ENCODE measurements at regions not wholly inside any gene's neighbourhood (a gene's known extent, or its start where the extent isn't known, plus 50 kb on each side); places are given as distances from the start of the nearest gene placed in this dataset.

GRCh38 chr2:16191431-16192200 lies 251.3 kb downstream of the MYCN start:
- WGBS, 4 donors: 85 to 92% (median 89%) methylated on average over 10 of the region's 10 CpGs
- intact Hi-C loops (cut with DNase I): no loop called here
- Histone ChIP-seq H3K4me3 (no peak overlapping the region), H3K4me1 (replicated peaks in 1 of 2) (no peaks in the 10 kb centered on the region), H3K9me3 (replicated peaks in 1 of 3) (no peaks in the 10 kb centered on the region), H3K36me3 (replicated peaks in 1 of 2) (no peaks in the 10 kb centered on the region), H3K27ac (no peak overlapping the region), H3K27me3 (no peaks in the 10 kb centered on the region)
- TF ChIP-seq POLR2A (IDR thresholded peaks at IDR 0.05): no peak
- no peak for TF ChIP-seq CTCF (IDR thresholded peaks at IDR 0.05)
- no peak for DNase-seq

DNA sequence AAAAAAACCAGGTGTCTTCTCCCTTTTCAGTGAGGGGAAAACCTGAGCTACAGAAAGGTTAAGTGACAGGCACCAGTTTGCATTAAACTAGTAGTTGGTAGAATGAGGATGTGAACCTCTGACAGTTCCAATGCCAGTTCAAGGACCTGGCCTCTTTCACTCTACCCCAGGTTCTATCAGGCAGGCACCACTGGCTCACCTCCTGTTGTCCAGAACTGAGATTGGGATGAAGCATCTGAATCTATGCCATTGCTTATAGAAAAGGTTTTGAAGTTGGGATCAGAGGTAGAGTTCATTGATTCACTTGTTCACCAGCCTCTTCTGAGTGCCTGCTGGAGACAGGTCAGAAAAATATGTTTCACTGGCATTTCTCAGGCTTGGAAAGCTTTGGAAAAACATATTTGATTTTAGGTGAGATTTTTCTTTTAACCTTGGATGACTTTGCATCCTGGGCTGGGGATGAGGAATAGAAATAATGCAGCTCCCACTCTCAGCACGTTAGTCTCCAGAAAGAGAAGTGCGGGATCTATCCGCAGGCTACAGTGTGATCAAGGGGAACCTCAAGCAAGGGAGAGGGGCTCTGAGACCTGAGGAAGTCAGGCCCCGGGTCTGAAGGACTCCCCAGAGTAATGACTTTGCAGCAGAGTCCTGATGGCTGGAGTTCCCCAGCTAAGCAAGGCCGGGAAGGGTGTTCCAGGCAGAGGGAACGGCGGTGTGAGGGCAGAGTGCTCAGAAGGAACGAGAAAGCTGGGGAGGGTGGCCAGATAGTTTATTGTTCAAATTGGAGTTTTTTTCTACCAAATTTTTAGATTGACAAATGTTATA lies 250.3 kb downstream of the MYCN start:
- no peak for TF ChIP-seq POLR2A (IDR thresholded peaks at IDR 0.05)
- no peak for TF ChIP-seq CTCF (IDR thresholded peaks at IDR 0.05)
- H3K36me3 ChIP-seq (replicated peaks in 1 of 2): no peaks in the 10 kb centered on the region
- H3K9me3 ChIP-seq (replicated peaks in 1 of 3): no peaks in the 10 kb centered on the region
- H3K27me3 ChIP-seq: no peaks in the 10 kb centered on the region
- no peak overlapping the region for H3K27ac ChIP-seq
- no peak overlapping the region for H3K4me3 ChIP-seq
- WGBS, 4 donors: 82 to 86% (median 85%) methylated on average over 8 of the region's 8 CpGs
- H3K4me1 ChIP-seq (replicated peaks in 1 of 2): no peaks in the 10 kb centered on the region
- intact Hi-C loops (cut with DNase I): no loop called here
- DNase-seq: no peak

DNA sequence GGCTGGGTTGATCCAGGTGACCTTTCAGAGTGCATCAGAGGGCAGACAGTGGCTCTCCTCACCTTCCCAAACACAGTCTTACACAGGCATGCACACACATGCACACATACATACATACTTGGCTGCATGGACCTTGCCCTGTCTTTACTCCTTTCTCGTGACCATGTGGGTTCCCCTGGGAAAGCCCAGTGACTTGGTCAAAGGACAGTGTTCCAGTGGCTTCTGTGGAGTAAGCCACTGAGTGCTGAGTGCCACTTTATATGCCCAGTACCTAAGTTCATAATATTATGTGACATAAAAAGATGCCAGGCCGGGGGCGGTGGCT lies 249.4 kb downstream of the MYCN start:
- Histone ChIP-seq H3K4me1 (replicated peaks in 1 of 2) (no peaks in the 10 kb centered on the region), H3K9me3 (replicated peaks in 1 of 3) (no peaks in the 10 kb centered on the region), H3K27ac (no peak overlapping the region), H3K4me3 (no peak overlapping the region), H3K27me3 (no peaks in the 10 kb centered on the region), H3K36me3 (replicated peaks in 1 of 2) (no peaks in the 10 kb centered on the region)
- intact Hi-C loops (cut with DNase I): no loop called here
- 84 to 95% (median 94%) methylated on average over 3 of the region's 3 CpGs for WGBS, 4 donors
- TF ChIP-seq CTCF (IDR thresholded peaks at IDR 0.05): no peak
- TF ChIP-seq POLR2A (IDR thresholded peaks at IDR 0.05): no peak
- DNase-seq: no peak

DNA sequence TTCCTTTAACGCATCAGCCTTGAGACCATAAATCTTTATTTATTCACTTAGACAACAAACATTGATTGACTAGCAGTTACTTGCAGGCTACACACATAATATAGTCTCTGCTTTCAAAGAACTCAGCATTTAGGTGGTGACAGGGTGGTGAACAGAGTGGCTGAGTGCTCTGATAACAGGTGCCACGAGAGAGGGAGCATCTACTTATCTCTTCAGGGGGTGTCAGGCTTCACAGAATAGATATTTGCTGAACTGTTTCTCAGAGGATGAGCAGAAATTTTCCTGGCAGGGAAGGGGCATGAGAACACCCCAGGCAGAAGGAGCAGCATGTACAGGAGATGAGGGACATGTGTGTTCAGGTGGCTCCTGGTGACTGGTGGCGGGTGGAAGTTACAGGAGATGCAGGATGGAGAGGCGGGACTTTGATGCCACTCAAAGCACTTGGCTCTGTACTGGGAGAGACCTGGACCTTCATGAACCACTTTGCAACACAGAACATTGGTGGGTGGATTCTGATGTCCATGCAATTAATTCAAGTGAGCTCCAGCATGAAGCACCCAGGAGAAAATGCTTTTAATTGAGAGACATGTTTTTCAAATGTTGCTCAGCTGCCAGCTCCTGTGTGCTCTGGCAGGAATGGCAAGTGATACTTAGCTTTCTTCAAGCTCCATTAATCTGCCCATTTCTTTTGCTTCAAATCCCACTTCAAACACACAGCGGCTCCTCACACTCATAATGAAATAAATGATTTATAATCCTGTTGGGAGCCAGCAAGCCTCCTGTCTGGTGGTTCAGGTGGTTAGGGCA lies 248.9 kb downstream of the MYCN start:
- H3K9me3 ChIP-seq (replicated peaks in 1 of 3): no peaks in the 10 kb centered on the region
- TF ChIP-seq CTCF (IDR thresholded peaks at IDR 0.05) (no peak), POLR2A (IDR thresholded peaks at IDR 0.05) (no peak)
- DNase-seq: no peak
- H3K4me1 ChIP-seq (replicated peaks in 1 of 2): no peaks in the 10 kb centered on the region
- 74 to 88% (median 80%) methylated on average over 5 of the region's 5 CpGs for WGBS, 4 donors
- no peaks in the 10 kb centered on the region for H3K27me3 ChIP-seq
- H3K4me3 ChIP-seq: no peak overlapping the region
- H3K36me3 ChIP-seq (replicated peaks in 1 of 2): no peaks in the 10 kb centered on the region
- no peak overlapping the region for H3K27ac ChIP-seq
- intact Hi-C loops (cut with DNase I): no loop called here
